ENCODE measurements at regions not wholly inside any gene's neighbourhood (a gene's known extent, or its start where the extent isn't known, plus 50 kb on each side); places are given as distances from the start of the nearest gene placed in this dataset.

GRCh38 chr15:98438907-98439306, 209.4 kb upstream of the IGF1R start:
- TF ChIP-seq CTCF (IDR thresholded peaks at IDR 0.05) (no peak), POLR2A (IDR thresholded peaks at IDR 0.05) (no peak)
